ENCODE measurements at regions not wholly inside any gene's neighbourhood (a gene's known extent, or its start where the extent isn't known, plus 50 kb on each side); places are given as distances from the start of the nearest gene placed in this dataset.

DNA sequence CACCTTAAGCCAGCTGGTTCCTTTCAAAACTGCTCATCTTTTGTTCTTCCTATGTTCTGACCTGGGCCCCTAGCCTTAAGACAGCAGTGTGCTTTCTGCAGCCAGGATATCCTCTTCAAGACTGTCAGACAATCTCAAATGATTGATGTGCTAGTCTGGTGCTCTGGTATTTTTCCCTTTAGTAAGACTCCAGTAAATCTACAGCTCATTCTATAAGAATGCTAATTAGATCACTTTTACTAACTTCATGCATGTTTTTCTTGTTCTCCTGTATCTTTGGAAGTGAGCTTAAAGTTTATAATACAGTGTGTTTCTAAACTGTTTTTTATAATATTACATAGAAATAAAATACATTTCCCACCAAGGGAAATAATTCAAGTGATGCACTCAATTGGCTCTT is 220.9 kb upstream of the NANOGP8 start:
- Histone ChIP-seq H3K9me3 (no peaks in the 10 kb centered on the region), H3K27me3 (no peaks in the 10 kb centered on the region), H3K4me3 (replicated peaks in 1 of 3) (no peak overlapping the region), H3K27ac (no peak overlapping the region), H3K4me1 (no peaks in the 10 kb centered on the region), H3K36me3 (no peaks in the 10 kb centered on the region)
- TF ChIP-seq, protein P1, sequence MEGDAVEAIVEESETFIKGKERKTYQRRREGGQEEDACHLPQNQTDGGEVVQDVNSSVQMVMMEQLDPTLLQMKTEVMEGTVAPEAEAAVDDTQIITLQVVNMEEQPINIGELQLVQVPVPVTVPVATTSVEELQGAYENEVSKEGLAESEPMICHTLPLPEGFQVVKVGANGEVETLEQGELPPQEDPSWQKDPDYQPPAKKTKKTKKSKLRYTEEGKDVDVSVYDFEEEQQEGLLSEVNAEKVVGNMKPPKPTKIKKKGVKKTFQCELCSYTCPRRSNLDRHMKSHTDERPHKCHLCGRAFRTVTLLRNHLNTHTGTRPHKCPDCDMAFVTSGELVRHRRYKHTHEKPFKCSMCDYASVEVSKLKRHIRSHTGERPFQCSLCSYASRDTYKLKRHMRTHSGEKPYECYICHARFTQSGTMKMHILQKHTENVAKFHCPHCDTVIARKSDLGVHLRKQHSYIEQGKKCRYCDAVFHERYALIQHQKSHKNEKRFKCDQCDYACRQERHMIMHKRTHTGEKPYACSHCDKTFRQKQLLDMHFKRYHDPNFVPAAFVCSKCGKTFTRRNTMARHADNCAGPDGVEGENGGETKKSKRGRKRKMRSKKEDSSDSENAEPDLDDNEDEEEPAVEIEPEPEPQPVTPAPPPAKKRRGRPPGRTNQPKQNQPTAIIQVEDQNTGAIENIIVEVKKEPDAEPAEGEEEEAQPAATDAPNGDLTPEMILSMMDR (IDR thresholded peaks at IDR 0.05): no peak
- TF ChIP-seq POLR2A (IDR thresholded peaks at IDR 0.05): no peak
- intact Hi-C loops (cut with DNase I): no loop called here
- no peak for DNase-seq

DNA sequence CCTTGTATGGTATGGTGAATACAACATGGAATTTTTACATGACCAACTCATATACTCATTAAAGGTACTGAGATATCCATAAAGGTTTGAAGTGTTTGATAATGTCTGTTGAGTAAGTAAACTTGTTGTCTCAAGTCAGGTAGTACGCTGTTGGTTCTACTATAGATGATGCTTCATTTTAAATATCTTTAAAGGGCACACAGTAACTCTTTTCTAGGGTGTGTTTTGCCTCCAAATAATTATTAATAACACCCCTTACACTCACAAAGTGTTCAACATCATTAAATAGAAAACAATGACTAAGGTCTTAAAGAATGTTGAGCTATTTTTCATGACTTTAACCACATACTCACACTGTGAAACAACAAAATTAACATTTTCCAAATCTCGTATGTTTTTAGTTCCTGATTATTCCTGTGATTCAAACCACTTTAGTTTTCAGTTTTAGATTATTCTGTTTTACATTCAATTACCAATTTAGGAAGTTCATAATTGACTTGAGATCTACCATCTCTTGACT is 220.0 kb upstream of the NANOGP8 start:
- H3K9me3 ChIP-seq: no peaks in the 10 kb centered on the region
- TF ChIP-seq, protein P1 (IDR thresholded peaks at IDR 0.05): no peak
- no peak for TF ChIP-seq POLR2A (IDR thresholded peaks at IDR 0.05)
- no peak for DNase-seq
- H3K4me3 ChIP-seq (replicated peaks in 1 of 3): no peak overlapping the region
- intact Hi-C loops (cut with DNase I): no loop called here
- no peak overlapping the region for H3K27ac ChIP-seq
- 91 to 96% methylated on average over 2 of the region's 2 CpGs for WGBS, 2 donors
- no peaks in the 10 kb centered on the region for H3K4me1 ChIP-seq
- H3K36me3 ChIP-seq: no peaks in the 10 kb centered on the region
- H3K27me3 ChIP-seq: no peaks in the 10 kb centered on the region

DNA sequence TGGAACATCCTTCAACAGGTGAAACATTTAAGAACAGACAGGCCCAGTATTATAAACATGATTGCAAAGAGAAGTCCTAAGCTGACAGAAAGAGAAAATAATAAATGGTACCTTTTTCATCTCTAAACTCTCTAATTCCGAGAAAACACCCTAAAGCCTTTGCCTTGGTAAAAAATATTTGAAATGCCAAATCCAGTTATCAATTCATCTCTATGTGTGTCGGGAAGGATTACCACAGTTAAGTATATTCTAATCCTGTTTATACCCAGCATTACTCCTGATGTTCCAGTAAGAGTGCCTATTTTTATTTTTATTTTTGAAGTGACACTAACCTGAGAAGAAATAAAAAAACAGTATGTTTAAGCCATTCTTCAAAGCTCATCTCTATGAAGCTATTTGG is 219.3 kb upstream of the NANOGP8 start:
- Histone ChIP-seq H3K27me3 (no peaks in the 10 kb centered on the region), H3K27ac (no peak overlapping the region), H3K4me1 (no peaks in the 10 kb centered on the region), H3K4me3 (replicated peaks in 1 of 3) (no peak overlapping the region), H3K36me3 (no peaks in the 10 kb centered on the region), H3K9me3 (no peaks in the 10 kb centered on the region)
- 93 to 94% methylated on average over 2 of the region's 2 CpGs for WGBS, 2 donors
- no peak for DNase-seq
- intact Hi-C loops (cut with DNase I): no loop called here
- TF ChIP-seq, protein P1 (IDR thresholded peaks at IDR 0.05): no peak
- no peak for TF ChIP-seq POLR2A (IDR thresholded peaks at IDR 0.05)

DNA sequence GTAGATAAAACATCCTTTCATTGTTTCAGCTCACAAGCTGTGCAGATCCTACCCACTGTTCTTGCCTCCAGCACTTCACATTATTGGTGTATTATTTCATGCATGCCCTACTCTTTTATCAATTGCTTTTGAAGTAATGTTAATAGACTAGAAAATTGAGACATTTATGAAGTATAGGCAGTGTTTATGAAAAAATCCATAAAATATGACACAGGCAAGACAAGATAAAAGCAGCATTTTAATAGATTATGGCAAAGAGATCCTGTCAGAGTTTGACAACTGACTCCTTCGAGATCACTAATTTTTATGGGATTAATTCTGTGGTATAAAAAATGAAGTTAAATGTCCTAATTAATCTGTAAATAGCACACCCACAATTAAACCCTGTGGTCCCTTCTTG is 217.2 kb upstream of the NANOGP8 start:
- intact Hi-C loops (cut with DNase I): no loop called here
- H3K4me3 ChIP-seq (replicated peaks in 1 of 3): no peak overlapping the region
- H3K36me3 ChIP-seq: no peaks in the 10 kb centered on the region
- TF ChIP-seq, protein P1 (IDR thresholded peaks at IDR 0.05): no peak
- TF ChIP-seq POLR2A (IDR thresholded peaks at IDR 0.05): no peak
- H3K9me3 ChIP-seq: no peaks in the 10 kb centered on the region
- no peak for DNase-seq
- no peak overlapping the region for H3K27ac ChIP-seq
- H3K4me1 ChIP-seq: no peaks in the 10 kb centered on the region
- 95 to 96% methylated on average over 1 of the region's 1 CpG for WGBS, 2 donors
- no peaks in the 10 kb centered on the region for H3K27me3 ChIP-seq

DNA sequence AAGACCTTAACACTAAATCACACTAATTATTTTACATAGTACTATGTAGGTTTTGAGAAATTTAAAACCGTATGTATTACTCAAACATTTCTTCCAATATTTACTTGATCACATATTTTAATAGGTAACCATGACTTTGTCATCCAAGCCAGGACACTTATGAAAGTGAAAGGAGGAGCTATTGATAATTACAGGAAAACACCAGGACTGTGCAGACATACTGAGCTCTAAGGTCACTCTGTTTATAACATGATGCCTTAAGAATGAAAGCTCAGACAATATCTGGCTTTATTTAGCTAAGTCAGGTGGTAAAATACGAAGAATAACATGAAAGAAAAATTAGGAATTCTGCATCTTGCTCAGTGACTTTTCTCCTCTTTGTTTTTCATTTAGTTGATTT is 216.0 kb upstream of the NANOGP8 start:
- H3K4me3 ChIP-seq (replicated peaks in 1 of 3): no peak overlapping the region
- H3K27ac ChIP-seq: no peak overlapping the region
- H3K36me3 ChIP-seq: no peaks in the 10 kb centered on the region
- no peaks in the 10 kb centered on the region for H3K27me3 ChIP-seq
- WGBS, 2 donors: 92 to 94% methylated on average over 2 of the region's 2 CpGs
- no peaks in the 10 kb centered on the region for H3K4me1 ChIP-seq
- H3K9me3 ChIP-seq: no peaks in the 10 kb centered on the region
- DNase-seq: no peak
- intact Hi-C loops (cut with DNase I): no loop called here
- TF ChIP-seq, protein P1 (IDR thresholded peaks at IDR 0.05): no peak
- no peak for TF ChIP-seq POLR2A (IDR thresholded peaks at IDR 0.05)

Data from thyroid gland (tissue), 4 donors.